Stimulated activated CD8-positive, alpha-beta memory T cell treated with anti-CD3 and anti-CD28 coated beads, Interleukin-15, amount 100 ng/mL, for 1 hour (primary cell): ENCODE measurements at regions not wholly inside any gene's neighbourhood (a gene's known extent, or its start where the extent isn't known, plus 50 kb on each side); places are given as distances from the start of the nearest gene placed in this dataset.
"Not testable (repeated sequence)": the region's sequence is repeated elsewhere in the genome, so short reads cannot be mapped to it uniquely, and the experiment has no call there.

Source experiments
- DNase-seq: peaks from one replicate; pipeline ENCODE4 v3.0.0-alpha.2; 2020; ENCODE audit warnings: low read depth

DNA sequence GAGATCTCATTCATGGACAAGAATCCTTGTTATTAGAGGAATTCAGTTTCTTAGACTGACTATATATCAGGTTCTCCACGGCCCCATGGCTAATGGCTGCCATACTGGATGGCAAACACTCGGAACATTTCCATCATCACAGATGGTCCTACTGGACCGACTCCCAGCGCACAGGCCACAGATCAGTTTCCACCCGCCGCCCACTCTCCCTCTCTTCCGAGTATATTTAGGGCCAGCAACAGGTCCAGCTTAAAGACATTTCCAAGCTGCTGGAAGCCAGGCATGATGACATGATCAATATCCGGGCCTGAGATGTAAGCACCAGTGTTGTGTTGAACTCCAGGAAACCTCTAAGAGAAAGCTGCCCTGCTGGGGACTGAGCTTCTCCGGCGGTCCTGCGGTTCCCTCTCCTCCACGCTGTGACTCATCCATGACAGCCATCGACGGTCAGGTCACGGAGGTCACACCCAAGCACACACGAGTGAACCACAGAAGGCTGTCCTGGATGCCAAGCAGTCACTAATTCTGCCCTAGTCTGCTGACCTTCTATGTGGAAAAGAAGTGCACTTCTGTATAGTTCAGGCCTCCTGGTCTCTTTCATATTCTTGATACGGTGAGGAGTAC lies 64.4 kb upstream of the LPCAT1 start:
- DNase-seq, result not testable (repeated sequence)

DNA sequence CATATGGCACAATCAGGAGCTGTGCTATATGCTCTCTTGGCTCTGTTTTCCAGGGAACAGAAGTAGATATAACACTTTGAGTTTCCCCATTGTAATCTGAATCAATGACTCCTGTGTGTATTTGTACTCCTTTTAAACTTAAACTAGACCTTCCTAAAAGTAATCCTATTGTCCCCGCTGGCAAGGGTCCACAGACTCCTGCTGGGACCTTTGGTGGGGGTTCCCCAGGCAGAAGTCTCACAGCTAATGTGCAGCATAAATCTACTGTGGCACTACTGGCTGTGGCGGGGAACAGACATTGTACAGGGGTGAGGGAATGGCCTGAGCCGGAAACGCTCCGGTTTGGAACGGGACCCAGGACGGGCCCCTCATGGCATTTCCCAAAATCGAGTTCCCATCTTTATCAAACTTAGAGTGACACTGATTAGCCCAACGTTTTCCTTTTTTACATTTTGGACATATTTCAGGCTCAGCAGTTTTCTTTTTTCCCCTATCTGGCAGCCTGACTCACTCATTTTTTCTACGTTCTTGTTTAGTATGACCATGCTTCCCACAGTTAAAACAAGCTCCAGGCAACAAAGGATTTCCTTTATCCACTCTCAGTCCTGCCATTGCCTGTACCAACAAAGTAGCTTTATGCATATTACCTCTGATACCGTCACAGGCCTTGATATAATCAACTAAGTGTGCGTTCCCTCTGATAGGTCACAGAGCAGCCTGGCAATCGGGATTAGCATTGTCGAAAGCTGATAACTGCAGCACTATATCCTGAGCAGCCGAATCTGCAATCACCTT lies 59.5 kb upstream of the LPCAT1 start:
- not testable (repeated sequence) for DNase-seq

DNA sequence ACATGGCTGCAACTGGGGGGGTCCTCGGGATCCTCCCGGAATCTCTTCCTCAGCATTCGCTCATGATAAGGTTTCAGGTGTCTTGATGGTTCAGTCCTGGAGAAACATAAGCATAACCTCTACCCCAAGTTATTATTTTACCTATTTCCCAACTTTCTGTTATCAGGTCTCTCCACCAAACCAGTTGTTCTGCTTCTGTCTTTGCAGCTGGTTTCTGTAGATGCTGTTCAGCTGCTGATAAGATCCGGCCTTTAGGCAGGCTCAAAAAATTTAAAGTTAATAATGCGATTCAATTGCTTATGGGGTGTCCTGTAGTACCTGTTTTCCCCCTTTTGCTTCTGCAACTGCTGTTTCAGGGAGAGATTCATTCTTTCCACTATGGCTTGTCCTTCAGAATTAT lies 55.6 kb upstream of the LPCAT1 start:
- not testable (repeated sequence) for DNase-seq

DNA sequence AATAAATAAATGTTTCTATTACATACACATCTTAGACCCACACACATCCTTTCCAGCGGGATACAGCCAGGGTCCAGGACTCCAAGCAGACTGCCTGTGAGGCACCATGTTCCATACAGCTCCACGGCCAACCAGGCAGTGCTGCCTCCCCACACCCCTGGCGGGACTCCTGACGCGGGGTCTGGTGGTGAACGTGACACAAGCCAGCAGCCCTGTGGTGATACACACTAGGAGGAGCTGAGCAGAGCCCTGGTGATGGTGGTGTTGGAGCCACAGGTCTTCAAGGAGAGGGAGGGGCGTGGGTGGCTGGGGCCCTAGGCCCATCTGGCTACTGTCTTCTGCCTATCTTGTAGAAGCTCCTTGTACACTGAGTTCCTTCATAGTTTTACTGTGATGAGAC lies 53.1 kb upstream of the LPCAT1 start:
- not testable (repeated sequence) for DNase-seq

DNA sequence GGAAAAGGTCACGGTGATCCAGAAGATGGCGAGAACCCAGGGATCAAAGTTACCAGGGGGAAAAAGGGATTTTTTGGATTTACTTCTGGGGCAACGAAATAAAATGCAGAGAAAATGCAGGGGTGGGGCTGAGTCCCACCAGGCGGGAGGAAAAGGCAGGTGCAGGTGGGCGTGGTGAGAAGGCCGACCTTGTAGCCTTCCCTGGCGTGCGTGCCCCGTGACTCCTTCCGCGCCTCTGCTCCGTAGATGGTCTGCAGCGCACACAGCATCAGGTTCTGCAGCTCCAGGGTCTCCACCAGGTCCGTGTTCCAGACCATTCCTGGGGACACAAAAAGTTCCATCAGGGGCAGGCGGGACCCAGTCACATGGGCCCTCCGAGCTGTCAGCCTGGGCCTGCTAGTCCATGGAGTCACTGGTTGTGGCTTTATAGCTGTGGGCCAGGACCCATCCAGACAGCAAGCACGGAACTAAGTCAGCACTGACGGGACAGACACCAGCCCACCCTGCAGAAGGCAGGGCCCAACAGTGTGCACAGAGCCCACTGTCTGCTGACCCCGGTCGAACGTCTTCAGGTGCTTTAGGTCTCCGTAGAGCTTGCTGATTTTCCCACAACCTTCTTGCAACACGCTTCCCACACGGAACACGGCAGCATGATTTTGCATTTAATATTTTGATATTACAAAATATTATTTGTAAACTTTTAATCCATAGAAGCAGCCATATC lies 52.4 kb upstream of the LPCAT1 start:
- DNase-seq, result not testable (repeated sequence)

DNA sequence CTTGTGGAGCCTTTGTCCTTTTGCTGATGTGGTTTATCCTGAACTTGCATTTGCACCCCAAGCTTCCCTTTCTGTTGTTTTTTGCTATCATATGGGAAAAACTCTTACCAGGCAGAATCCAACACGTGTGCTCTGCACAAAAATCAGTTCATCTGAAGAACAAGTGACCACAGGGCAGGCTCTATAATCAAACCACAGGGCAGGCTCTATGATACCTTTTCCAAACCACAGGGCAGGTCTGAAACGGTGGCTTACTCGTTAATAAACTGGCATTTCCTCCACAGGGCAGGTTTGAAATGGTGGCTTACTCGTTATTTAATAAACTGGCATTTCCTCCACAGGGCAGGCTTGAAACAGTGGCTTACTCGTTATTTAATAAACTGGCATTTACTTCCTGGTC lies 51.7 kb upstream of the LPCAT1 start:
- not testable (repeated sequence) for DNase-seq

DNA sequence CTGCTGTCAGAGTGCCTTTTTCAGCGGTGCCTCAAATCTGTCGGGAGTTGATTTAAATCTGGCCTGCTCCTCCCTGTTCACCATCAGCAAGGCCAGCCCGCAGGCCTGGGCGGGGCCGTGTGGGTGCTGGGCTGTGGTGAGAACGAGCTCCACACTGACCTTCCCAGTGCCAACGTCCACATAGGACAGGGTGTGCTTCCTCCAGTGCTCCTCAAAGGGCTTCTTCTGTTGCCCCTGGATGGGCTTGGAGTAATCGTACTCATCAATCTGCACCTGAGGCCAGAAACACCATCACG lies 50.2 kb upstream of the LPCAT1 start:
- not testable (repeated sequence) for DNase-seq

DNA sequence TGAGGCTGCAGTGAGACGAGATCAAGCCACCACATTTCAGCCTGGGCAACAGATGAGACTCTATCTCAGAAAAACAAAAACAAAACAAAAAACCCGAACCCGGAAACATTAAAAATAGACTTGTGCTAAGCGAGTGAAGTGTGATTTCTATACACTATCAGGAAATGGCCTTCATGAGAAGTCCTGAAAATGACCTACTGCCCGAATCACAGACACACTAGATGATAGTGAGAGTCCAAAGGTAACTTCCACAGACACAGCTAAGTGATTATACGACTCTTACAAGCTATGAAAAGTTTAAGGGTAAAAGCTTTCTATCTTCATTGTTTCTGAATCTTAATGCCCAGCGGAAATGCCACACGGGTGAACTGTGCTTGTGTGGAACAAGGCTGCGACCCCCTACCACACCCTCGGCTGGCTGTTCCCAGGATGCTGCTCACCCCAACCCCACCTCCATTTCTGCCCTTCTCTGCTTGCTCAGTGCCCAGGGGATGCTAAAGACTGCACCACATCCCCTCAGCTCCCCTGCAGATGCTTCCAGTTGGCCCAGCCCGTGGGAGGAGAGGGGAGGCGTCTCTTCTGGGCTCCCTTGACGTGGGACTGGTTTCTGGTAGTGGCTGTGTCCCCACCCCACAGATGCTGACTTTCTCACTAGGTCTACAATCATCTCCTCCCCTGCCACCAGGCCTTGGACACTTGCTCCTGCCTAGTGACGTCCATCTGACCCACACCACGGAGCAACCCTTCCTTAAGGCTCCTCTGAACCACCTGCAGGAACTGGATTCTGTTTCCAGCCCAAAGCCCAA lies 49.7 kb upstream of the LPCAT1 start:
- DNase-seq, result not testable (repeated sequence)
